ACHN (cell line): ENCODE measurements at regions not wholly inside any gene's neighbourhood (a gene's known extent, or its start where the extent isn't known, plus 50 kb on each side); places are given as distances from the start of the nearest gene placed in this dataset.
"Not testable (repeated sequence)": the region's sequence is repeated elsewhere in the genome, so short reads cannot be mapped to it uniquely, and the experiment has no call there.

Experiments used
- DNase-seq: peaks from one replicate; pipeline ENCODE4 v3.0.0-alpha.2; 2015
- in situ Hi-C: cut with HindIII; loops from 2 replicates; pipeline ENCODE4 v1.10.0; 2017; ENCODE audit warnings: low sequenced_read_pairs, low pct_ligation_motif_present, low pct_unique_long_range_greater_than_20kb

DNA sequence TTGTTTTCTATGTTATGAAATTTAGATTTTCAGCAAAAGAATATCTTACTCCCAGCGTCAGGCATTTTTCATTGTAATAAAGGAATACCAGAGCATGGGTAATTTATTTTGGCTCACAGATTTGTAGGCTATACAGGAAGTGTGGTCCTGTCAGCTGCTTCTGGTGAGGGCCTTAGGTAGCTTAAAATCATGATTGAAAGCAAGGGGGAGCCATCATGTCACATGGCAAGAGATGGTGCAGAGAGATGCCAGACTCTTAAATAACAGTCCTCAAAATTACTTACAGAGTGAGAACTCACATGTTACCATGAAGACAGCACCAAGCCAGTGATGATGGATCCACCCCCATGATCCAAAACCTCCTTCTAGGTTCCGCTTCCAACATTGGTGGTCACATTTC, 825.0 kb upstream of the CHORDC1 start:
- in situ Hi-C loops = no loop called here
- no peak for DNase-seq

DNA sequence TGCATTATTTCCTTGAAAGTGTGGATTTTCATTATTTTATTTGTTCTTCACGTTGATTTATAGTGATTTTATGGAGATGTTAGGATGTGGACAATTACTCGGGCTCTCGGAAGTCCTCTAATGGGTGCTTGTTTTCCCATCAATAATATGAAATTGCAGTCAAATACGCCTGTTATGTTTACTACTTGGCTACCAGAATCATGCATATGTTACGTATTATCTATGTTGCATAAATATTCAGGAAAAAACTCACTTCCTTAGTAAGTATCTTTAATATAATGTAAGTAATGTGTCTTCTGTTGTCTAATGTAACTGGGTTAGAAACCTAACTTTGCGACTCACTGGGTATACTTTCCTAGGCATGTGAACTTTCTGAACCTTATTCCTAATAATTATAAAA, 823.4 kb upstream of the CHORDC1 start:
- no peak for DNase-seq
- in situ Hi-C loops = no loop called here

DNA sequence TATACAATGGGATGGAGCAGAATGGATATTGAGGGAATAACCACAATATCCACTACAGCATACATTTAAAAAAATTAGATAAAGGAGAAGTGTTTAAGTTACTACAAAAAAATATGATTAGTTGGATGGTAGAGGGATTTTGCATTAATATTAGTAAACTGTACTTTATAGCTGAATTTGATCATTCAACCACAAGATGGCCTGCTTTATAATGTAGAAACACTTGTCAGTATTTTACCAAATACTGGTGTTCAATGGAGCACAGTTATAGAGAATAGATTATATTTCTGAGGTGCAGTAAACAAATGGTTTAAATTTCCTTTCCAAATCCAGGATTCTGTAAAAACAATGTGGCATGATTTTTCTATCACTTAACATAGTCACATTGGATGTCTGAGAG, 818.8 kb upstream of the CHORDC1 start:
- DNase-seq = no peak
- in situ Hi-C loops = no loop called here

DNA sequence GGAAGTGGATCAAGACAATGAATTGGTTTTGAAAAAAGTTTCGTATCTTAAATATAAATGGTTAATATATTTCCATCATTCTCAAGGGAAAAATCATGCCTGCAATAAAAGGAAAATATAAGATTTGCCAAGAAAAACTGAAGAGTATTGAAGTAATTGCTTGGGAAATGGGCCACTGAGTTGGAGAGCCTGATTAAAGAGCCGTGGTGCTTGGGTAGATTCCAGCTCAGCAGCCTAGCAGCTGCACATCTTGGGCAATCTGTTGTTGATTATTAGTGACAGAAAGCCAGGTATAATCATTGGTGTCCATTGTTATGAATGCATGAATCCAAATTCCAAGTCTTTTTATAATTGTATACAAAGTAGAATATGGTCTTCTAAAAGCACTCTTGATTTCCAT, 800.9 kb upstream of the CHORDC1 start:
- in situ Hi-C loops = no loop called here

DNA sequence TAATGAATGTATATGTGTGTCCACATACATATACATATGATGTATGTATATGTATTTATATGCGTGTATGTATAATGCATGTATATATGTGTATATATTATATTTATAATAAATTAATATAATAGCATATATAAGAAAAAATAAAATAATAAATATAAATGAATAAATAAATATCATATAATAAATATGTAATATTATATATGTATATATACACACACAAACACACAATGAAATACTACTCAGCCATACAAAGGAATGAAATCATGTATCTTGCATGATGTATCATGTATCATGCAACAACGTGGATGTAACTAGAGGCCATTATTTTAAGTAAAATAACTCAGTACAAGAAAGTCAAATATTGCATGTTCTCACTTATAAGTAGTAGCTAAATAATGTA, 788.7 kb upstream of the CHORDC1 start:
- DNase-seq = no peak
- in situ Hi-C loops = no loop called here

More for the DNA sequence above, 800.9 kb upstream of the CHORDC1 start:
- no peak for DNase-seq

DNA sequence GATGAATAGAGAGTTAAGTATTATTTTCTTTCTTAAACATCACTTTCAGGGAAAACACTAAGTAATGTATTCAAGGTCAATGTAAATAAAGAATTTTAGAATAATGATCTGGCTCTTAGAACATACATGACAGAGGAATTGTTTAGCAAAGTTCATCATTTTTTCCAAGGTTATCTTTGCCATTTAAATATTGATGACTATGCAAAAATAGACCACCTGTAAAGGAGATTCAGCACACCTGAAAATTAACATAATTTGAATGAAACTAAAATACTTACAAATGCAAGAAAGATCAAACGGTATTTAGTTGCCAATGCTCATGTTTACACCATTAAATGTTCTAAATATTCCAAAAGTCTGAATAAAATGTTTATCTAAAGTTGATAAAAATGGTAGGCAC, 782.6 kb upstream of the CHORDC1 start:
- no peak for DNase-seq

DNA sequence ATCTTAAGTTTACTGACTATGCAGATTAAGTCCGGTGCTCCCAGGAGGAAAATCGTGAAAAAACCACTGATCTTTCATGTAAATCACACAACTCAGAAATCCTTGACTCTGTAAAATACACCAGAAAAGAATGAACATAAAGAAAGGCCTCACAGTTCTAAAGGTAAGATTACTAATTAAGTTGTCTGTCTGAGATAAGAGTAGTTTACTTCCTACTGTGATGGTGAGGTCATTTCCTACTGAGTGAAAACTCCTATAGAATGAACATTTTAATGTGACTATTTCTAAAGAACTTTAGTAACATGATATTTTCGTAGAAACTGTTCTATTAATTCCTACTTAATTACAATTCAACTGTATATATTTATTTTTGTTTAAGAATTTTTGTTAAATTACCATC, 774.4 kb upstream of the CHORDC1 start:
- DNase-seq = no peak
- in situ Hi-C loops = no loop called here

More for the DNA sequence above, 782.6 kb upstream of the CHORDC1 start:
- in situ Hi-C loops = no loop called here

DNA sequence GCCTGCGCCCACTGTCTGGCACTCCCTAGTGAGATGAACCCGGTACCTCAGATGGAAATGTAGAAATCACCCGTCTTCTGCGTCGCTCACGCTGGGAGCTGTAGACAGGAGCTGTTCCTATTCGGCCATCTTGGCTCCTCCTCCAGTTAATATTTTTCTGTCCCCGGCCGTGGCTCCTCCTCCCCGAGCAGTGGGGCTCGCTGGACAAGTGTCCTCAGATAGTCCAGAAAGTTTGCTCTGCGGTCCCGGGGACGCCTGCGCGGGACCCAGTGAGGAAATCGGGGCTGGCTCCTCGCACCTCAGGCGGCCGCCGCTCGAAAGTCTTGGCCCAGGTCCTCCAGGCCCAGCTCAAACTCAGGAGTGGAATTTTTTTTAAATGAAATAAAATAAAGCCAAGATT, 749.3 kb upstream of the CHORDC1 start:
- DNase-seq, in situ Hi-C loops: not testable (repeated sequence)

DNA sequence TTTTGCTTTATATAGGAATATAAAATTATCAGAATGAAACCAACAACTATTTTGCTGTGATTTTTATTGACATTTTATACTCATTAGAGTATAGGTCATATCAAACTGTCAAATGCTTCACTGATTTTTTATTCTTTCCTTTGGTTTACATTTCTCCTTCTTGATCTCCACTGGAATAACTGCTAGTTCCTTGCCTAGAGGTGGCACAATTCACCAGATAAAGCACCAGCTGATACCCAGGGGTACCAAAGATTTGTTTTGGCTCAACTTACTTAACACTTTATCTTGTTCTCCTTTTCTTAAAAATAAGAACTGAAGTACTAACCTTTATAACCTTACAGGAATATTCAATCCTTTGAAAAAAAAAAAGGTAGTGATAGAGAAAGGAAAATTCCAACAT, 725.1 kb upstream of the CHORDC1 start:
- in situ Hi-C loops = no loop called here
- no peak for DNase-seq

DNA sequence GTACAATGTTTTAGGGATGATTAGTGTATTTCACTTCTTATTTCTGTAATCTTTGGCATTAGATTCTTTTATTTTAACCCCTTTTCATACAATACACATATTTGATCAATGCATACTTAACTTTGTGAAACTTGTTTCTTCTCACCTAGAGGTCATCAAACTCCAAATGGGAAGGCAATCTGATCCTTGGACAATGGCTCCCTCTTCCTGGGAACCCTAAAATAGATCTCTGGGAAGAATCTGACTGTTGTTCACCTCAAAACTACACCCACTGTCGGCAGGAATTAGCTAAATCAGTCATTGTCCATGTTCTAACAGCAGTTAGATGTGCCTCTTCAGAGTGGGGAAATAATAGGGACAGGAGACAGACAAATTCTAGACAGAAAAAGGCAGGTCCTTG, 707.4 kb upstream of the CHORDC1 start:
- DNase-seq = no peak
- in situ Hi-C loops = no loop called here

DNA sequence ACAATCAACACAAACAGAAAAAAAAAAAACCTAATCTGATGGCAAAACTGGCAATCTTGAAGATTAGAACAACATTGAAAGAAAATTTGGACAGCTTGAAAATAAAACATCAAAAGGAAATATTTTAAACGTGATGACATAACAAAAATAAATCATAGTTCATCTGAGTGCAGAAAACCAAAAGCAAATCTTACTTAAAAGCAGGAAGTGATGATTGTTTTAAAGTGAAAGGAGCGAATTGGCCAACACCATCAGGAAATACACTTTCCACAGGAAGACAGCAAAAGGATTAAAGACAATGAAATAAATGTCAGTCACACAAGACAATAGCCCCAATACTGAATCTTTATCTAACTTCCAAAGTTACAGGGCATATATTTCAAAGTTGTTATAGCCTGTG, 696.5 kb upstream of the CHORDC1 start:
- no peak for DNase-seq
- in situ Hi-C loops = no loop called here

DNA sequence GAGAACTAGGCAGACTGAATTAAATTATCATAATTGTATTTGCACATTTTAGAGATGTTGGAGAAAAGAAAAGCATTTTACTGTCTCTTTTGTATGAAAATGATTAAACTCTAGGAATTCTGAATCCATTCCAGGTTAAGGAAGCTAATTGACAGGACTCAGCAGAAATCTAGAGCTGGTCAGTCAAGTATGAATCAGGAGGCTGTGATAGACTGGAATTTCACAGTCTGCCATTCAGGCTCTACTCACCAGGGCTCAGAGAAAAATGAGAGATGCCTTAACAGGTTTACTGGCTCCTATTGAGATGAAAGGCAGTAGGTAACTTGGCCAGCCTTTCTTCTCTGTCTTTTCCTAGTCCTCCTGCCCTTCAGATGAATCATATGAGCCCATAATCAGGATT, 693.9 kb upstream of the CHORDC1 start:
- in situ Hi-C loops = no loop called here
- no peak for DNase-seq

DNA sequence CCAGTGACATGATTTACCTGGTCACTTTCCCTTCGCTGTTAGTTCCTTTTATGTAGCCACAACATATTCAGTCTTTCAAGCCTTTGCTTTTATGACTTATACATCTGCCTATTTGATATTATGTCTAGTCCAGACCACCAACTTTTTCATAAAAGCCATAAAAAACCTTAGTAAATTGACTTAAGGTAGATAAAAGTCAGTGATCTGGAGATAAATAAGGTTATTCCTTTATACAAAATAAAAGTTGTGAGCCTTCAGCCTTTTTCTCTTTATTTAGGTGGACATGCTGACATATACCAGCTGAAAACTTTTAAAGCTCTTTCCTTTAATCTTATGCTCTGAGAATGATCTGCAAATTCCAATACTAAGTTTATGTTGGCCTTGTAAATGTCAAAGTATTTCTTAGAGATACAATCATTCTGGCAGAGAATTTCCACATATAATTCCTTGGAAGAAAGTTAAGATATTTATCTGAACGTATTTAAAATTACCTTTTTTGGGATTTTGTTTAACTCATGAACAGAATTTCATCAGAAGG, 690.4 kb upstream of the CHORDC1 start:
- DNase-seq = no peak
- in situ Hi-C loops = no loop called here

DNA sequence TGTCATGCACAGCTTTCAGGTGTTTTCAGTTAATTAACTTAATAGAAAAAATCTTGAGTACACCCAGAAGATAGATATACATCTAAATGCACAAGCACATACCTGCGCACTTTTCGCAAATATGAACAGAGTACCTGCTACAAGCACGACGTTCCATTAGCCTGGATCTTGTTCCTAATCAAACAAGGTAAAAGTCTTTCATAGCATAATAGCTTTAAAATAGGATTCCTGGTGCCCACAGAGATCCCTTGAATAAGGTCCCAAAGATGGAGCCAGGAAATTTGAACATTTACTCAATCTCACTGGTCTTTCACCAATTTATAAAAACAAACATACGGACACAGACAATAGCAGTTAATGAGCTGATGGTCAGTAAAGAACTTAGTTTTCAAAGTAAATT, 689.8 kb upstream of the CHORDC1 start:
- in situ Hi-C loops = no loop called here
- DNase-seq = no peak

DNA sequence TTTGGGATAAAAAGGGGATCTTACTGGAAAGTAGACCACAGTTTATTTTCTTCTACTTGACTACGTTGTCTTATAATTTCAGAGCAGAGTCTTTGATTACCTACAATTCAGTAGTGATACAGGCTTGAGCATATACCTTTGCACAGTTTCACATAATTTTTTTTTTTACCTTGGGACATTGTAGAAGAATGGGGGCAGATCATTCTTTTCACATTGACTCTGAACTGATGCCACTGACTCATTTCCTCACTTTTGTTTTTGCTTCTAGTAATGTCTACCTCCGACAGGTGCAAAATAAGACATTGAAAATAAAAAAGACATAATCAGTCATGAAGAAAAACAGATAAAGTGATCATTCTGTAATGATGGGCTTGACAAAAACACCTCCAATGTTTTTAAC, 688.3 kb upstream of the CHORDC1 start:
- in situ Hi-C loops = no loop called here
- DNase-seq = no peak

DNA sequence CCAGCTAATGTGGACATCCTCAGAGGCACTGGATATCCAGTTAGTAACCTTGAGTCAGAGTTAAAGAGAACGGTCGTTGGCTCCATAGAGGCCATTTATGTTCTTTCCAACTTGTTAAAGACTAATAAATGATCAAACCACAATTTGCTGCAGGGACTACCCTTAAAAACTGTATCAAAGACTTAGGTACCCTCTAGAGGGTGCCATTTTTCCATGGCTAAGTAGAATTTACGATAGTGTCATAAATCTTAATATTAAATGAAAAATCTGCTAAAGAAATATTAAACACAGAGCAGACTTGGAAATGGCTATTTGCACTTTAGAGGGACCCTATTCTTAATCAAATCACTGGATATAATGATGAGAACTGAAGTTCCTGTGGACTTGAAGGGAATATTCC, 685.2 kb upstream of the CHORDC1 start:
- DNase-seq = no peak
- in situ Hi-C loops = no loop called here

DNA sequence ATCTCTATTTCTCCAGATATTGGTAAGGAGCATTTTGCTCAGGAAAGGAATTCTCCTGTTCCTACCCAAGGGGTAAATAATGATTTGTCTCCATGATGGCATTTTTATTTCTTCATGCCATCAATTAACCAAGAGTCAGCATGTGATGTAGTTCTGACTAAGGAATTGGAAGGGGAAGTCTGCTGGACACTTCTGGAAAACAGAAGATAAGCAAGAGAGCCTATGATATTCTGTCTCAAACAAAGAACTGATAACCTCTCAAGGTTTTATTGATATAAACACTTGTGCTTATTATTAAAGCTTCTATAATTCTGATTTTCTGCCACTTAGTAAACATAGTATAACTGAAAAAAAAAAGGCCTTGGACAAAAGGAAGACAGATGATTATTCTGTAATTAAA, 673.0 kb upstream of the CHORDC1 start:
- in situ Hi-C loops = no loop called here
- no peak for DNase-seq

DNA sequence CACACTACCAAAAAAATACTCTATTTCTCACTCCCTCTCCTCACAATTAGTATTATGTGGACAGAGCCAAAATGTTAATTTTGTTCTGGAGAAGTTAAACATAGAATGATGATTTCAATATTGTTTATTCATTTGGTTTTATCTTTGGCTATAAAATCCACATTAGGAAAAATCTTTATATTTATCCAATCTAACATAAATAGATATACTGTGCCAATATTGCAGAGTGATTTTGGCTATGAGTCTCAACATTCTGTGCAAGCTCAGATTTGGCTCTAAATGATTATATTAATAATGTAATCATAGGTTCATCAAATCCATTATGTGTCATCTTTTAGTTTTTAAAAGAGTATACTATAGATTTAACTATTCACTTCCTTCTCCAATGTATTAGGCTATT, 667.5 kb upstream of the CHORDC1 start:
- in situ Hi-C loops = no loop called here

DNA sequence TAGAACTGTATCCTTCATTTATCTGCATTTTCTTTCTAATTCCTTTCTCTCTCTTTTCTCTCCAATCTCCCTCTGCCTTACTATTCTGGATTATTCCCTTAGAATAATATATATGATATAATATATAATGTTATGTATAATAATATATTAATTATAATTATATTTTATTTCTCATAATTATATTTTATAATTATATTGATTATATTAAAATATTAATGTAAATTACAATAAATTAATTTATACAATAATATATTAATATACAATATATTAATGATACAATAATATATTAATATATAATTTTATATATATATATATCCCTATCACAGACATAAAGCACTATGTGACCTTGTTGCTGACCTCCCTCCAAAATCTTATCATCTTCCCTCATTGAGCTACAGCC, 661.3 kb upstream of the CHORDC1 start:
- no peak for DNase-seq
- in situ Hi-C loops = no loop called here

More for the DNA sequence above, 667.5 kb upstream of the CHORDC1 start:
- DNase-seq = no peak

DNA sequence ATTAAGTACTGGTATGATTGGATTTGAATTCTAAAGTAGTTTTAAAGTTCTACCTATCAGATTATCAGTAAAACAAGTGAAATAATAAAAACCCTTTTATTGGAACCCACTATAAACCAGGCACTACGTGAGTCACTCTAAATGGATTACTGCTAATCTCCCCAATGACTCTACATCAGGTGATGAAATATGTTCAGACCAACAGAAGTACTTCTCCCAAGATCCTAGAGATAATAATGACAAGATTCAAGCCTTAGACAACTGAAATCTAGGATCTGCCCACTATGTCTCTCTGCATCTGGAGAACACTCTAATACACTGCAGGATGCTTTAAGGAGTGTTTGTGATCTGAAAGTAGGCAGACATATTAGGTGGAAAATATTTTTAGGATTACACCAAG, 652.1 kb upstream of the CHORDC1 start:
- no peak for DNase-seq
- in situ Hi-C loops = no loop called here

DNA sequence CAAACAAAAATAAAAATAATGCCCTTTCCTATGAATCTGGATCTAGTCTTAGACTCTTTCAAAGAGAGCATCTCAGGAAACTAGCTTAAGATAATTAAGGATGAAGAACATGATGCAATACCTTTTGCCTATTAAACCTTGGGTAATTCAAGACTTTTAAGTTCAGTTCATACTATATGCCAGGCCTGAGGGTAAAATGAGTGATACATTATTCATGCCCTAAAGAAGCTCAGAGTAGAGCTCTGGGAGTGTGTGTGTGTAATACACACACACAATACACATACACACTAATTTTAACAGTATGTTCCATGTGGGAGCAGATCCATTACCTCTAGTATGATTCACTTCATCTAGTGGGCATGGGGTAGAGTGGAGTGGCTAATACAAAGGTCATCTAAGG, 651.4 kb upstream of the CHORDC1 start:
- no peak for DNase-seq
- in situ Hi-C loops = no loop called here
